WTC11 (cell line): ENCODE measurements at regions not wholly inside any gene's neighbourhood (a gene's known extent, or its start where the extent isn't known, plus 50 kb on each side); places are given as distances from the start of the nearest gene placed in this dataset.

Experiments used
- E2F4 ChIP-seq: sonication (generic); formaldehyde crosslinking; IDR thresholded peaks from 2 replicates; pipeline ENCODE4 v1.8.1; 2022; ENCODE audit warnings: low read depth, mild to moderate bottlenecking, moderate library complexity, missing genetic modification reagents, borderline replicate concordance
- NFE2L1 ChIP-seq: sonication (generic); formaldehyde crosslinking; IDR thresholded peaks from 2 replicates; pipeline ENCODE4 v1.8.1; 2023; ENCODE audit warnings: missing genetic modification reagents
- TF ChIP-seq, protein P1 (sequence below): fragments of 200-600 bp; IDR thresholded peaks from 2 replicates; pipeline ENCODE4 v1.8.0; 2022; ENCODE audit warnings: antibody characterized with exemption

DNA sequence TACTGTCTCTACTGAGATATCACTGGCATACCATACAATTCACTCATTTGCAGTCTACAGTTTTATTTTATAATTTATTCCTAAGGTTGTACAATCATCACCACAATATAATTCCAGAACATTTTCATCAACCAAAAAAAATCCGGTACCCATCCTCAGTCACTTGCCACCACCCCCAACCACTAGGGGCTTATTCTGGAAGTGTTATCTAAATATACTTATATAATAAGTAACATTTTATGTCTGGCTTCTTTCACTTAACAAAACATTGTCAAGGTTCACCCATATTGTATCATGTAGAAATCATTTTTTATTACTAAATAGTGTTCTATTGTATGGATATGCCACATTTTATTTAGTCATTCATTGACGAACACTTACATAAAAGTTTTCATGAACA, 440.8 kb downstream of the RNF144A start:
- TF ChIP-seq E2F4 (CRISPR knock-in tag) (no peak), NFE2L1 (no peak)
- TF ChIP-seq, protein P1, sequence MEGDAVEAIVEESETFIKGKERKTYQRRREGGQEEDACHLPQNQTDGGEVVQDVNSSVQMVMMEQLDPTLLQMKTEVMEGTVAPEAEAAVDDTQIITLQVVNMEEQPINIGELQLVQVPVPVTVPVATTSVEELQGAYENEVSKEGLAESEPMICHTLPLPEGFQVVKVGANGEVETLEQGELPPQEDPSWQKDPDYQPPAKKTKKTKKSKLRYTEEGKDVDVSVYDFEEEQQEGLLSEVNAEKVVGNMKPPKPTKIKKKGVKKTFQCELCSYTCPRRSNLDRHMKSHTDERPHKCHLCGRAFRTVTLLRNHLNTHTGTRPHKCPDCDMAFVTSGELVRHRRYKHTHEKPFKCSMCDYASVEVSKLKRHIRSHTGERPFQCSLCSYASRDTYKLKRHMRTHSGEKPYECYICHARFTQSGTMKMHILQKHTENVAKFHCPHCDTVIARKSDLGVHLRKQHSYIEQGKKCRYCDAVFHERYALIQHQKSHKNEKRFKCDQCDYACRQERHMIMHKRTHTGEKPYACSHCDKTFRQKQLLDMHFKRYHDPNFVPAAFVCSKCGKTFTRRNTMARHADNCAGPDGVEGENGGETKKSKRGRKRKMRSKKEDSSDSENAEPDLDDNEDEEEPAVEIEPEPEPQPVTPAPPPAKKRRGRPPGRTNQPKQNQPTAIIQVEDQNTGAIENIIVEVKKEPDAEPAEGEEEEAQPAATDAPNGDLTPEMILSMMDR: no peak
